ENCODE measurements at regions not wholly inside any gene's neighbourhood (a gene's known extent, or its start where the extent isn't known, plus 50 kb on each side); places are given as distances from the start of the nearest gene placed in this dataset.

- no peaks in the 10 kb centered on the region for H3K9me3 ChIP-seq
- no peak overlapping the region for H3K27ac ChIP-seq
- ATAC-seq = no peak
- DNase-seq = peak in 1 of 6 donors; percentile 3
- H3K4me1 ChIP-seq = no peaks in the 10 kb centered on the region
- FAIRE-seq = no peak
- no peak overlapping the region for H3K4me3 ChIP-seq
- H3K36me3 ChIP-seq = no peaks in the 10 kb centered on the region
- intact Hi-C loops (cut with DNase I) = no loop called here
- TF ChIP-seq, protein P1, sequence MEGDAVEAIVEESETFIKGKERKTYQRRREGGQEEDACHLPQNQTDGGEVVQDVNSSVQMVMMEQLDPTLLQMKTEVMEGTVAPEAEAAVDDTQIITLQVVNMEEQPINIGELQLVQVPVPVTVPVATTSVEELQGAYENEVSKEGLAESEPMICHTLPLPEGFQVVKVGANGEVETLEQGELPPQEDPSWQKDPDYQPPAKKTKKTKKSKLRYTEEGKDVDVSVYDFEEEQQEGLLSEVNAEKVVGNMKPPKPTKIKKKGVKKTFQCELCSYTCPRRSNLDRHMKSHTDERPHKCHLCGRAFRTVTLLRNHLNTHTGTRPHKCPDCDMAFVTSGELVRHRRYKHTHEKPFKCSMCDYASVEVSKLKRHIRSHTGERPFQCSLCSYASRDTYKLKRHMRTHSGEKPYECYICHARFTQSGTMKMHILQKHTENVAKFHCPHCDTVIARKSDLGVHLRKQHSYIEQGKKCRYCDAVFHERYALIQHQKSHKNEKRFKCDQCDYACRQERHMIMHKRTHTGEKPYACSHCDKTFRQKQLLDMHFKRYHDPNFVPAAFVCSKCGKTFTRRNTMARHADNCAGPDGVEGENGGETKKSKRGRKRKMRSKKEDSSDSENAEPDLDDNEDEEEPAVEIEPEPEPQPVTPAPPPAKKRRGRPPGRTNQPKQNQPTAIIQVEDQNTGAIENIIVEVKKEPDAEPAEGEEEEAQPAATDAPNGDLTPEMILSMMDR (IDR thresholded peaks at IDR 0.05) = no peak
- 71 to 79% methylated on average over 22 of the region's 22 CpGs for WGBS, 2 donors
- no peaks in the 10 kb centered on the region for H3K27me3 ChIP-seq
These were observed 90.9 kb upstream of the RUNX3 start for GRCh38 chr1:25020851-25021590.

DNA sequence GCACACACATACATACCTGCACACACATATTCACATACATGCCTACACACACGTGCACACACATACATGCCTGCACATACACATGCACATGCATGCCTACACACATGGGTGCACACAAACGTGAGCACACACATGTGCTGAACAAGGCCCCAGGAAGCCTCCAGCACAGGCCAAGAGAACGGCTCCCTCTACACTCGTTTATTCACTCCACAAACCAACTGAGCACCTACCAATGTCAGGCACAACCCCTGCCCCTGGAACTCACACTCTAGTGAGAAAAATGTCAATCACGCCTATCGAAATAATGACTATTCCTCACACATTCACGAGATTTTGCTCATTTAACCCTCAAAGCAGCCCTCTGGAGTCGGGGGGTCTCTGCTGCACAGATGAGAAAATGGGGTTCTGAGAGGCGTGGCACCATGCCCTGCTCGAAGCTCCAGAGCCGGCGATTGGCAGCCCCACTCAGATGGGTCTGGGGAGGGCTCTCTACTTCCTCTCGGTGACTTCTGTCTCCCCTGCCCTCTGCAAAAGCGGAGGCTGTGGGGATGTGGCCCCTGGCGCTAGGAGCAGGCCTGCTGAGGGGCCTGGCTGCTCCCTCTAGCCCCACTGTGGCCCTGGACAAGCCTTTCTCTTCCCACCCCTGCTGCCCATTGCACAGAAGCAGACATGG, 90.2 kb upstream of the RUNX3 start:
- no peak overlapping the region for H3K27ac ChIP-seq
- H3K4me3 ChIP-seq = no peak overlapping the region
- no peak for ATAC-seq
- H3K4me1 ChIP-seq = no peaks in the 10 kb centered on the region
- no peak for FAIRE-seq
- WGBS, 2 donors = 70 to 76% methylated on average over 15 of the region's 15 CpGs
- TF ChIP-seq, protein P1 (IDR thresholded peaks at IDR 0.05) = no peak
- intact Hi-C loops (cut with DNase I) = no loop called here
- no peaks in the 10 kb centered on the region for H3K36me3 ChIP-seq
- no peak for DNase-seq
- H3K9me3 ChIP-seq = no peaks in the 10 kb centered on the region
- H3K27me3 ChIP-seq = no peaks in the 10 kb centered on the region

DNA sequence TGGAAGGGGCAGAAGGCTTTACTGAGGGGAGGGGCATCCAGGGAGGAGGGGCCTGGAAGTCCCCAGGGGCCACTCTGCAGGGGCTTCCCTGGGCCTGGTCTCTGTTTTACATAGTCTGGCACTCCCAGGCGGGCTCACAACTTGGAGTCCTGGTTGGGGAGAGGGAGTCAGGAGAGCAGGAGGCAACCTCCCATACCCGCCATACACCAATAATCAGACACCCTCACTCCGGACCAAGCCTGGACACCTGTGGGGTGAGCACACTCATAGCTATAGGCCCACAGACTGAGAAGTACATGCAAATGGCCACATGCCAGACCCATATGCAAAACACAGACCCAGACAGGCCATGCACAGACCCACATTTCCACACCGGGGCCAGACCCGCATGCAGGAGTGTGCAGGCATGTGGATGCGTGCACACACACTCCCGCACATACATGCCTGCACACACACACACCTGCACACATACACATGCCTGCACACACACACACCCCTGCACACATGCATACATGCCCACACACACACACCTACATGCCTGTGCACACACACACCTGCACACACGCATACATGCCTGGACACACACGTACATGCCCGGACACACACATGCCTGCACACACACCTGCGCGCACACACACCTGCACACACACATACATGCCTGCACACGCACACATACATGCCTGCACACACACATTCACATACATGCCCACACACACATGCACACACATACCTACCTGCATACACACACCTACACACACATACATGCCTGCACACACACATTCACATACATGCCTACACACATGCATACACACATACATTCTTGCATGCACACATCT, 89.5 kb upstream of the RUNX3 start:
- no peak for FAIRE-seq

GRCh38 chr1:25018943-25019336, 88.9 kb upstream of the RUNX3 start:
- intact Hi-C loops (cut with DNase I) = no loop called here
- no peak for DNase-seq
- WGBS, 2 donors = 85 to 88% methylated on average over 5 of the region's 5 CpGs
- FAIRE-seq = no peak
- ATAC-seq = no peak
- Histone ChIP-seq H3K4me1 (no peaks in the 10 kb centered on the region), H3K27me3 (no peaks in the 10 kb centered on the region), H3K9me3 (no peaks in the 10 kb centered on the region), H3K27ac (no peak overlapping the region), H3K4me3 (no peak overlapping the region), H3K36me3 (no peaks in the 10 kb centered on the region)
- TF ChIP-seq, protein P1 (IDR thresholded peaks at IDR 0.05) = no peak

More for the DNA sequence above, 89.5 kb upstream of the RUNX3 start:
- DNase-seq (no peak), ATAC-seq (no peak)
- intact Hi-C loops (cut with DNase I) = no loop called here
- Histone ChIP-seq H3K4me3 (no peak overlapping the region), H3K27me3 (no peaks in the 10 kb centered on the region), H3K9me3 (no peaks in the 10 kb centered on the region), H3K27ac (no peak overlapping the region), H3K4me1 (no peaks in the 10 kb centered on the region), H3K36me3 (no peaks in the 10 kb centered on the region)
- TF ChIP-seq, protein P1 (IDR thresholded peaks at IDR 0.05) = no peak
- WGBS, 2 donors = 87 to 92% methylated on average over 13 of the region's 13 CpGs

Data from pancreas (tissue), 10 donors.